OCI-LY7 (cell line): ENCODE measurements at regions not wholly inside any gene's neighbourhood (a gene's known extent, or its start where the extent isn't known, plus 50 kb on each side); places are given as distances from the start of the nearest gene placed in this dataset.

ENCODE experiments used
- CTCF ChIP-seq: fragments of 200-600 bp; sonication (generic); conservative IDR thresholded peaks from 2 replicates; pipeline ENCODE4 v1.5.1; 2014; ENCODE audit warnings: mild to moderate bottlenecking, antibody characterized with exemption, low read length, moderate library complexity, mixed read lengths
- EZH2phosphoT487 ChIP-seq: fragments of 200-600 bp; sonication (generic); IDR thresholded peaks from 2 replicates; pipeline ENCODE4 v1.6.1; 2018; ENCODE audit warnings: low read depth, borderline replicate concordance, mild to moderate bottlenecking, mixed run types, antibody characterized with exemption, low read length, moderate library complexity, mixed read lengths

GRCh38 chr2:71889759-71890684 lies 257.6 kb downstream of the CYP26B1 start:
- TF ChIP-seq EZH2phosphoT487 (no peak), CTCF (no peak)
